Cardiac fibroblast (primary cell): ENCODE measurements at regions not wholly inside any gene's neighbourhood (a gene's known extent, or its start where the extent isn't known, plus 50 kb on each side); places are given as distances from the start of the nearest gene placed in this dataset.

Experiments used
- DNase-seq, 2 donors: peaks; one replicate each; pipeline versions ENCODE4 v3.0.0 to v3.0.0-alpha.2; 2010; ENCODE audit warnings: low read depth in 2 of 2
- H3K4me3 ChIP-seq, 2 donors: replicated peaks in 1 of 2; 1 replicate in 1 of 2; 2 replicates in 1 of 2; pipeline ENCODE4 v1.5.1; 2011; ENCODE audit warnings: low read depth in 2 of 2, low read length in 2 of 2, mild to moderate bottlenecking in 2 of 2, moderate library complexity in 1 of 2
- CTCF ChIP-seq: IDR thresholded peaks from one replicate; pipeline ENCODE4 v1.5.1; 2011; ENCODE audit warnings: low read depth, mild to moderate bottlenecking, low read length, inconsistent platforms

GRCh38 chr11:15525582-15525981 lies 410.9 kb downstream of the INSC start:
- no peak for DNase-seq
- TF ChIP-seq CTCF: no peak

GRCh38 chr11:15526032-15526431 lies 411.3 kb downstream of the INSC start:
- TF ChIP-seq CTCF: no peak
- no peak overlapping the region for H3K4me3 ChIP-seq
- no peak for DNase-seq

More at GRCh38 chr11:15525582-15525981, 410.9 kb downstream of the INSC start:
- no peak overlapping the region for H3K4me3 ChIP-seq

GRCh38 chr11:15526859-15527450 lies 412.2 kb downstream of the INSC start:
- DNase-seq: no peak
- no peak overlapping the region for H3K4me3 ChIP-seq
- no peak for TF ChIP-seq CTCF

GRCh38 chr11:15532432-15532831 lies 417.7 kb downstream of the INSC start:
- H3K4me3 ChIP-seq: no peak overlapping the region
- no peak for TF ChIP-seq CTCF
- no peak for DNase-seq

- DNase-seq: no peak
- no peak for TF ChIP-seq CTCF
- H3K4me3 ChIP-seq: no peak overlapping the region
These were observed 419.5 kb downstream of the INSC start for GRCh38 chr11:15534266-15534665.

GRCh38 chr11:15535414-15535813 lies 420.7 kb downstream of the INSC start:
- no peak overlapping the region for H3K4me3 ChIP-seq
- no peak for TF ChIP-seq CTCF
- DNase-seq: no peak

- H3K4me3 ChIP-seq: no peak overlapping the region
- TF ChIP-seq CTCF: no peak
- DNase-seq: no peak
These were observed 421.7 kb downstream of the INSC start for GRCh38 chr11:15536438-15536837.
